ENCODE measurements at regions not wholly inside any gene's neighbourhood (a gene's known extent, or its start where the extent isn't known, plus 50 kb on each side); places are given as distances from the start of the nearest gene placed in this dataset.

GRCh38 chr3:43855674-43856299 lies 165.0 kb downstream of the ABHD5 start:
- TF ChIP-seq GATA2 (IDR thresholded peaks at IDR 0.05; ENCODE audit: low read depth, low read length), result no peak
- TF ChIP-seq GATA3 (IDR thresholded peaks at IDR 0.05; ENCODE audit: low read depth, low read length), result no peak

- no peak for TF ChIP-seq GATA2 (IDR thresholded peaks at IDR 0.05; ENCODE audit: low read depth, low read length)
- no peak for TF ChIP-seq GATA3 (IDR thresholded peaks at IDR 0.05; ENCODE audit: low read depth, low read length)
These were observed 165.6 kb downstream of the ABHD5 start for GRCh38 chr3:43856351-43856750.

- TF ChIP-seq GATA3 (IDR thresholded peaks at IDR 0.05; ENCODE audit: low read depth, low read length) (no peak), GATA2 (IDR thresholded peaks at IDR 0.05; ENCODE audit: low read depth, low read length) (no peak)
These were observed 166.0 kb downstream of the ABHD5 start for GRCh38 chr3:43856761-43857160.

GRCh38 chr3:43857361-43858293 lies 166.9 kb downstream of the ABHD5 start:
- TF ChIP-seq GATA3 (IDR thresholded peaks at IDR 0.05; ENCODE audit: low read depth, low read length), result no peak
- no peak for TF ChIP-seq GATA2 (IDR thresholded peaks at IDR 0.05; ENCODE audit: low read depth, low read length)

GRCh38 chr3:43858294-43858701 lies 167.6 kb downstream of the ABHD5 start:
- no peak for TF ChIP-seq GATA2 (IDR thresholded peaks at IDR 0.05; ENCODE audit: low read depth, low read length)
- no peak for TF ChIP-seq GATA3 (IDR thresholded peaks at IDR 0.05; ENCODE audit: low read depth, low read length)

- TF ChIP-seq GATA2 (IDR thresholded peaks at IDR 0.05; ENCODE audit: low read depth, low read length) (no peak), GATA3 (IDR thresholded peaks at IDR 0.05; ENCODE audit: low read depth, low read length) (no peak)
These were observed 169.0 kb downstream of the ABHD5 start for GRCh38 chr3:43859766-43860165.

- TF ChIP-seq GATA3 (IDR thresholded peaks at IDR 0.05; ENCODE audit: low read depth, low read length) (no peak), GATA2 (IDR thresholded peaks at IDR 0.05; ENCODE audit: low read depth, low read length) (no peak)
These were observed 170.9 kb downstream of the ABHD5 start for GRCh38 chr3:43861635-43862034.

- TF ChIP-seq GATA3 (IDR thresholded peaks at IDR 0.05; ENCODE audit: low read depth, low read length) (no peak), GATA2 (IDR thresholded peaks at IDR 0.05; ENCODE audit: low read depth, low read length) (no peak)
These were observed 171.7 kb downstream of the ABHD5 start for GRCh38 chr3:43862470-43862869.

- no peak for TF ChIP-seq GATA2 (IDR thresholded peaks at IDR 0.05; ENCODE audit: low read depth, low read length)
- no peak for TF ChIP-seq GATA3 (IDR thresholded peaks at IDR 0.05; ENCODE audit: low read depth, low read length)
These were observed 172.5 kb downstream of the ABHD5 start for GRCh38 chr3:43862992-43863805.

GRCh38 chr3:43863966-43864933 lies 173.5 kb downstream of the ABHD5 start:
- TF ChIP-seq GATA3 (IDR thresholded peaks at IDR 0.05; ENCODE audit: low read depth, low read length), result no peak
- no peak for TF ChIP-seq GATA2 (IDR thresholded peaks at IDR 0.05; ENCODE audit: low read depth, low read length)

- TF ChIP-seq GATA2 (IDR thresholded peaks at IDR 0.05; ENCODE audit: low read depth, low read length) (no peak), GATA3 (IDR thresholded peaks at IDR 0.05; ENCODE audit: low read depth, low read length) (no peak)
These were observed 174.6 kb downstream of the ABHD5 start for GRCh38 chr3:43865351-43865750.

- TF ChIP-seq GATA3 (IDR thresholded peaks at IDR 0.05; ENCODE audit: low read depth, low read length) (no peak), GATA2 (IDR thresholded peaks at IDR 0.05; ENCODE audit: low read depth, low read length) (no peak)
These were observed 175.3 kb downstream of the ABHD5 start for GRCh38 chr3:43865887-43866528.

Measured in SH-SY5Y (cell line).